HEK293T (cell line): ENCODE measurements at regions not wholly inside any gene's neighbourhood (a gene's known extent, or its start where the extent isn't known, plus 50 kb on each side); places are given as distances from the start of the nearest gene placed in this dataset.

Source experiments
- CTCF ChIA-PET: fragments of 350-600 bp; formaldehyde crosslinking; extraction: SDS; loops from one replicate; lab custom pipeline; 2021; ENCODE audit warnings: antibody characterized with exemption, inconsistent platforms; lab: Yijun Ruan, JAX
- POLR2A ChIA-PET: fragments of 350-600 bp; formaldehyde crosslinking; extraction: SDS; loops from one replicate; lab custom pipeline; 2020; ENCODE audit warnings: antibody characterized with exemption, inconsistent platforms; lab: Yijun Ruan, JAX
- DNase-seq: peaks from one replicate; pipeline ENCODE4 v3.0.0; 2012; ENCODE audit warnings: mixed read lengths; ENCODE audit errors: extremely low spot score
- ARNT ChIP-seq: fragments of 450-650 bp; IDR thresholded peaks from 2 replicates; pipeline ENCODE4 v1.6.1; 2017; ENCODE audit warnings: mild to moderate bottlenecking
- BHLHE40 ChIP-seq: fragments of 450-650 bp; IDR thresholded peaks from 2 replicates; pipeline ENCODE4 v1.6.1; 2016; ENCODE audit warnings: mild to moderate bottlenecking, moderate library complexity, borderline replicate concordance
- CTBP1 ChIP-seq: fragments of 450-650 bp; IDR thresholded peaks from 2 replicates; pipeline ENCODE4 v1.6.1; 2016; ENCODE audit warnings: borderline replicate concordance
- ELF4 ChIP-seq: fragments of 450-650 bp; IDR thresholded peaks from 2 replicates; pipeline ENCODE4 v1.6.1; 2017; ENCODE audit warnings: antibody characterized with exemption
- FOXA1 ChIP-seq: fragments of 450-650 bp; IDR thresholded peaks from 2 replicates; pipeline ENCODE4 v1.6.1; 2016; ENCODE audit warnings: mild to moderate bottlenecking
- FOXK2 ChIP-seq: fragments of 450-650 bp; IDR thresholded peaks from 2 replicates; pipeline ENCODE4 v1.6.1; 2016; ENCODE audit warnings: mild to moderate bottlenecking
- FOXM1 ChIP-seq: fragments of 450-650 bp; IDR thresholded peaks from 2 replicates; pipeline ENCODE4 v1.6.1; 2017; ENCODE audit warnings: mild to moderate bottlenecking, borderline replicate concordance
- HDGF ChIP-seq: fragments of 450-650 bp; IDR thresholded peaks from 2 replicates; pipeline ENCODE4 v1.6.1; 2017; ENCODE audit warnings: antibody characterized with exemption, borderline replicate concordance
- L3MBTL2 ChIP-seq: fragments of 450-650 bp; conservative IDR thresholded peaks from 2 replicates; pipeline ENCODE4 v1.6.1; 2016; ENCODE audit warnings: mild to moderate bottlenecking
- LEF1 ChIP-seq: fragments of 450-650 bp; IDR thresholded peaks from 2 replicates; pipeline ENCODE4 v1.6.1; 2017; ENCODE audit warnings: mild to moderate bottlenecking, borderline replicate concordance
- NFRKB ChIP-seq: fragments of 450-650 bp; IDR thresholded peaks from 2 replicates; pipeline ENCODE4 v1.6.1; 2016; ENCODE audit warnings: mild to moderate bottlenecking, moderate library complexity
- SP1 ChIP-seq: fragments of 450-650 bp; IDR thresholded peaks from 2 replicates; pipeline ENCODE4 v1.6.1; 2017
- SUZ12 ChIP-seq: fragments of 450-650 bp; IDR thresholded peaks from 2 replicates; pipeline ENCODE4 v1.6.1; 2016; ENCODE audit warnings: mild to moderate bottlenecking
- TARDBP ChIP-seq: fragments of 450-650 bp; IDR thresholded peaks from 2 replicates; pipeline ENCODE4 v1.6.1; 2016
- ZNF384 ChIP-seq: fragments of 450-650 bp; IDR thresholded peaks from 2 replicates; pipeline ENCODE4 v1.6.1; 2016
- TF ChIP-seq, protein P1 (sequence below): fragments of 450-650 bp; IDR thresholded peaks from 2 replicates; pipeline ENCODE4 v1.6.1; 2016

DNA sequence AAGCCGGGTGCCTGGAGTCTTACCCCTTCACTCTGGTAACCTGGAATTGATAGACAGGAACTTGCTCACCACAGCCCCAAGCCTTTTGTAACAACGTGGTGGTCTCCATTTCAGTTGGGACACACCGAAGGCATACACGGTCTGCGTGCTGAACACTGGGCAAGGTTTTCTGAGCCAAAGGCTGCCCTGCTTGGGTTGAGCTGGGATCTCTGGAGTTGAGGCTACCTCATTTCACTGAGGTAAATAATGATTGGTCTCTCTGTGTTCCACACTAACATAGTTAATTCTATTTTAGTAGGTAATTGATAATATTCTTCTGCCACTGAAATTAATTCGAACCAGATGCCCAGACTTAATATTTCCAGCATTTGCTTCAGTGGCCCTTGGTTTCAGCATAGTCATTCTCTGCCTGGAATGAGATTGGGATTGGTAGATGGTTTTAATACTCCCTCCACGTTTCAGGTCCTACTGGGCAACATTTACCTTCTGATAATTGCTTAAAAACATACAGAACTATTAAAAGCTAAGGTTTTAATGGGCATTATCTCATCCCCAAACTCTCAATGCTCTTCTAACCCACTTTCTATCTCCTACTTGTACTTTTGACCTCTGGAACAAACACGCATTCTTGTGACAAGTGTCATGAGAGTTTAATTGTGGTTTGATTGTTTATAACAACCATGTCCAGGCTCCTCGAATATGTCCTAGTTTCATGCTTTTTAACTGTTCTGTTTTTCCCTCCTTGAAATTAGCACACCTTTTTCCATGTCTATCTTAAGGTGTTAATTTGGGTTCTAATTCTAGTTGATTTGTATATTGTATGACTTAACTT, 202.3 kb upstream of the KLF6 start:
- ChIA-PET CTCF (no interaction called here), POLR2A (no interaction called here)
- TF ChIP-seq ELF4 (no peak), FOXA1 (no peak), NFRKB (no peak), LEF1 (no peak), TARDBP (no peak), HDGF (no peak), SUZ12 (no peak), L3MBTL2 (no peak), ARNT (no peak), BHLHE40 (no peak), ZNF384 (no peak), FOXM1 (no peak), SP1 (no peak), CTBP1 (no peak), FOXK2 (no peak)
- TF ChIP-seq, protein P1, sequence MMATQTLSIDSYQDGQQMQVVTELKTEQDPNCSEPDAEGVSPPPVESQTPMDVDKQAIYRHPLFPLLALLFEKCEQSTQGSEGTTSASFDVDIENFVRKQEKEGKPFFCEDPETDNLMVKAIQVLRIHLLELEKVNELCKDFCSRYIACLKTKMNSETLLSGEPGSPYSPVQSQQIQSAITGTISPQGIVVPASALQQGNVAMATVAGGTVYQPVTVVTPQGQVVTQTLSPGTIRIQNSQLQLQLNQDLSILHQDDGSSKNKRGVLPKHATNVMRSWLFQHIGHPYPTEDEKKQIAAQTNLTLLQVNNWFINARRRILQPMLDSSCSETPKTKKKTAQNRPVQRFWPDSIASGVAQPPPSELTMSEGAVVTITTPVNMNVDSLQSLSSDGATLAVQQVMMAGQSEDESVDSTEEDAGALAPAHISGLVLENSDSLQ, result no peak
- DNase-seq, result no peak

DNA sequence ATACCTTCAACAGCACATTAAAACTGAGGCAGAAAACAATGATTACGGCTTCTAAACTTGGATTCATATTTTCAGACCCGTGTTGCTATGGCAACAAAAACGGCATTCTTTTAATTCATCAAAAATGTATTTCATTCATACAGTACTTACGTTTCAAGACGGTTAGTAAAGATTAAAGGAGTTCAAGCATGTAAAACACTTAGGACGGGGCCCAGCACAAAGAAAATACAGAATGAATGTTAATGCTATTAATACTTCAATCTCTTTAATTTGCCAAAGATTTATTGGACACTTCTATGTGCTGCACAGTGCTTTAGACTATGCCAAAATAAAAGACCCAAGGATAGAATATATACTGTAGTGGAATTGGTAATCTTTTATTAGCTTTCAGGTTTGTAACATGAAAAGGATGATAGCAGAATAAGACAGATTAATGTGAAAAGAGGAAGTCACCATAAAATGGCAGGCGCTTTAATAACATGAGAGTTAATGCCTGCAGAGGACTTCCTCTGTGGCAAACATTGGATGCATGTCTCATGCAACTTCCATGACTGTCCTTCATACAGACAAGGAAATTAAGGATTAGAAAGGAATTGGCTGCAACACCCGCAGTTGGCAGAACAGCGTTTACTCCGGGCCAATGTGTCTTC, 201.6 kb upstream of the KLF6 start:
- TF ChIP-seq FOXM1 (no peak), TARDBP (no peak), FOXA1 (no peak), SP1 (no peak), ZNF384 (no peak), CTBP1 (no peak), FOXK2 (no peak)
- ChIA-PET POLR2A (no interaction called here), CTCF (no interaction called here)
- DNase-seq, result no peak

DNA sequence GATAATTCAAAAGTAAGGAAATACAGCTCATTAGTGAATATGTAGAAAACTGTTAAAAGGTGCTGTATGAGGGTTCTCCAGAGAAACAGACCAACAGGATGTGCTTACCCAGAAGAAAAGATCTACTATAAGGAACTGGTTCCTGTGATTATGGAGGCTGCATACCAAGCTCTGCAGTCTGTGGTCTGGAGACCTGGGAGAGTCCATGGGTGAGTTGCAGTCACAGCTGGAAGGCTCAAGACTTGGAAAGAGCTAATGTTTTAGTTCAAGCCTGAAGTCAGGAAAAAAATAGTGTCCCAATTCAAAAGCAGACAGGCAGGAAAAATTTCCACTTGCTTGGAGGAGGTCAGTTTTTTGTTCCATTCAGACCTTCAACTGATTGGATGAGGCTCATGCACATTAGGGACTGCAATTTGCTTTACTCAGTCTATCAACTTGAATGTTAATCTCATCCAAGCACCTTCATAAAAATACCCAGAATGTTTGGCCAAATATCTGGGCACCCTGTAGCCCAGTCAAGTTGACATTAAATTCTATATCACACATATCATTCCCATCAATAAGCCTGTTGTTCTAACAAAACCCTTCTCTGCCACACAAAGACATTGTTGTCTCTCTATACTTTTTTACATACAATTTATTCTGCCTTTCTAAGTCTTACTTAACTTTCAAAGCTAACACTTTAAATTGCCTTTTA, 197.9 kb upstream of the KLF6 start:
- ChIA-PET POLR2A (no interaction called here), CTCF (no interaction called here)
- DNase-seq, result no peak
- no peak for TF ChIP-seq FOXK2
- no peak for TF ChIP-seq FOXM1
- TF ChIP-seq FOXA1, result no peak
- TF ChIP-seq, protein P1, result no peak
- no peak for TF ChIP-seq HDGF
- no peak for TF ChIP-seq NFRKB
- no peak for TF ChIP-seq L3MBTL2
- no peak for TF ChIP-seq TARDBP
- no peak for TF ChIP-seq SUZ12
- TF ChIP-seq BHLHE40, result no peak
- TF ChIP-seq LEF1, result no peak
- no peak for TF ChIP-seq ELF4
- no peak for TF ChIP-seq SP1

DNA sequence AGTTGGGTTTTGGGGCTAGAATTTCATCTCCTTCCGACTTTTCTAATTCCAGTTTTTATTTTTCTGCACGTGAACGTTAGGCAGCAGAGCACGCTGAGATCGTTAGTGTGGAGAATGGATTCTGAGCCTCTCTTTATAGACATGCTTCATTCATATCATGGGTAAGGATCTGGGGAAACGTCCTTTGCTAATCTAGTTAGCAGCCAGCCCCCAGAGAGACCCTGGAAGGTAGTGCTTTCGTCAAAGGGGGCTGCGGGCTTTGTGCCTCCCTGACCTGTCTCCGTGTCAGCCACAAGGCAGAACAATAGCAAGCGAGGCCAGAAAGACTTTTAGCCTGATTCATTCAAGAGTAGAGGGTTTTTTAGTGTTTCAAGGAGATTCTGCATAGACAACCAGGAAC, 196.3 kb upstream of the KLF6 start:
- TF ChIP-seq FOXA1 (no peak), SUZ12 (no peak), ZNF384 (no peak)
- DNase-seq, result no peak
- POLR2A ChIA-PET, result no interaction called here
- CTCF ChIA-PET, result interaction anchor here (0.5 kb wide), 1 partner anchor 230 kb away, joined by 3 read pairs; no protein-coding TSS in a partner anchor

DNA sequence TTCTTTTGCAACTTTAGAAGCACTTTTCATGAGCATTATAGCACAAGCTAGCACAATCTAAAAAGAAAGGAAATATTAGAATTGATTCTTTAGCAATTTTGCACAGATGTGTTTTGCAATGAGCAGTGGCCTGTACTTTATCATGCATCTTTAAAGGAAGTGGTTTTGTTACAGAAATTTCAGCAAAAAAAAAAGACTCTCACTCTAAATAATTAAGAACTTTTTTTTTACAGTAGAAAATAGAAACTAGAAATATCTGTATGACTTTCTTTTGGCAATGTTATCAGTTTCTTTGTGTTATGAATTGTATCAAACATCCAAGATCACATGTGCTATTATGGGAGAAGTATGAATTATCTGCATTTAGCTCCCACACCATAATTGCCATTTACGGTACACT, 195.7 kb upstream of the KLF6 start:
- TF ChIP-seq SUZ12, result no peak
- no peak for TF ChIP-seq HDGF
- TF ChIP-seq FOXA1, result no peak
- no peak for TF ChIP-seq FOXK2
- no peak for TF ChIP-seq BHLHE40
- TF ChIP-seq NFRKB, result no peak
- TF ChIP-seq L3MBTL2, result no peak
- TF ChIP-seq TARDBP, result no peak
- TF ChIP-seq LEF1, result no peak
- TF ChIP-seq FOXM1, result no peak
- no peak for TF ChIP-seq SP1
- TF ChIP-seq ZNF384, result no peak
- no peak for TF ChIP-seq CTBP1
- no peak for TF ChIP-seq ELF4
- TF ChIP-seq, protein P1, result no peak
- TF ChIP-seq ARNT, result no peak
- no peak for DNase-seq
- ChIA-PET CTCF (no interaction called here), POLR2A (no interaction called here)

DNA sequence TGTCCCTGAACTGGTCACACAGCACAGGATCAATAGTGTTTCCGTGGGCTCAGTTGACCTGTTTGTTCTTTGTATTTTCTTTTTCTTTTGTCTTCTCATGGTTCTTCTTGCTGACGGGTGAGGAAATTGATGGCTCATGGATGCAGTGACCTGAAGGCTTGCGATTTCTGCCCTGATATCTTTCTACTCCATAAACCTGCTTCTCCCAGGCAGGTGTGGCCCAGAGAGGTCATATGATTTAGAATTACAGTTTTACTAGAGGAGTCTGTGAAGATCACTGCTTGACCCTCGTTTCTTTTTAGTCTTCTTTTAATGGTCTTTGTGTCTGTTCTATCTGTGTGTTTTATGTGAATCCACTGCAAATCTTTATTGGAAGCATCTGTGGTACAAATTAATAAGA, 195.1 kb upstream of the KLF6 start:
- POLR2A ChIA-PET, result no interaction called here
- no peak for DNase-seq
- TF ChIP-seq SP1 (no peak), ELF4 (no peak), SUZ12 (no peak), ZNF384 (no peak), ARNT (no peak), FOXM1 (no peak), TARDBP (no peak), CTBP1 (no peak), FOXK2 (no peak), L3MBTL2 (no peak)
- TF ChIP-seq, protein P1, result no peak
- CTCF ChIA-PET, result no interaction called here
